B cell (primary cell): ENCODE measurements at regions not wholly inside any gene's neighbourhood (a gene's known extent, or its start where the extent isn't known, plus 50 kb on each side); places are given as distances from the start of the nearest gene placed in this dataset.
"Not testable (repeated sequence)": the region's sequence is repeated elsewhere in the genome, so short reads cannot be mapped to it uniquely, and the experiment has no call there.

ENCODE experiments used
- ATAC-seq: fragments of 200-7000 bp; cut with Tn5 transposase; one replicate; pipeline ENCODE4 v1.10.0; 2021; ENCODE audit warnings: low read depth, mild to moderate bottlenecking, moderate number of reproducible peaks, moderate library complexity
- CTCF ChIA-PET: fragments of 350-600 bp; sonication (Branson Sonifier 250); formaldehyde crosslinking; loops from one replicate; lab custom pipeline; 2021; ENCODE audit warnings: antibody characterized with exemption, inconsistent platforms; lab: Charles Lee
- POLR2A ChIA-PET: fragments of 350-600 bp; sonication (Branson Sonifier 250); formaldehyde crosslinking; loops from one replicate; lab custom pipeline; 2021; ENCODE audit warnings: antibody characterized with exemption; lab: Charles Lee
- DNase-seq: peaks from one replicate; pipeline ENCODE4 v3.0.0; 2013
- H2AFZ ChIP-seq: 2 replicates; pipeline ENCODE4 v1.6.1; 2012; ENCODE audit warnings: mild to moderate bottlenecking, low read depth, low read length; ENCODE audit not compliant: insufficient read depth, poor library complexity, severe bottlenecking
- H3K27ac ChIP-seq, 2 donors: 1 replicate in 1 of 2; 2 replicates in 1 of 2; pipeline ENCODE4 v1.5.1; 2012 to 2013; ENCODE audit warnings: low read length in 2 of 2, mild to moderate bottlenecking in 2 of 2, moderate library complexity in 1 of 2
- H3K27me3 ChIP-seq, 4 experiments: fragments of 200-600 bp in 1 of 4; sonication (generic) in 1 of 4; replicated peaks in 1 of 4; 1 replicate in 2 of 4; 2 replicates in 2 of 4; pipeline versions ENCODE4 v1.6.1 to v1.7.0; 2013 to 2016; ENCODE audit warnings: low read length in 3 of 4, mild to moderate bottlenecking in 2 of 4, mixed read lengths in 1 of 4, moderate library complexity in 1 of 4; ENCODE audit not compliant: insufficient read depth in 4 of 4, control insufficient read depth in 3 of 4; ENCODE audit errors: control extremely low read depth in 1 of 4
- H3K36me3 ChIP-seq, 2 experiments: replicated peaks in 1 of 2; 1 replicate in 1 of 2; 2 replicates in 1 of 2; pipeline versions ENCODE4 v1.6.1 to v1.7.1; 2013; ENCODE audit warnings: low read length in 1 of 2; ENCODE audit not compliant: insufficient read depth in 2 of 2, control insufficient read depth in 1 of 2; ENCODE audit errors: control extremely low read depth in 1 of 2, extremely low read depth in 1 of 2
- H3K4me1 ChIP-seq, 2 donors: fragments of 200-600 bp in 1 of 2; sonication (generic) in 1 of 2; 1 replicate in 1 of 2; 2 replicates in 1 of 2; pipeline versions ENCODE4 v1.5.1 to v1.6.1; 2013 to 2017; ENCODE audit warnings: low read length in 2 of 2; ENCODE audit not compliant: control insufficient read depth in 2 of 2, insufficient read depth in 2 of 2
- H3K4me2 ChIP-seq: replicated peaks from 2 replicates; pipeline ENCODE3; 2012; ENCODE audit warnings: mild to moderate bottlenecking, low read depth, low read length; ENCODE audit not compliant: poor library complexity, severe bottlenecking
- H3K4me3 ChIP-seq, 5 experiments: fragments of 200-600 bp in 1 of 5; sonication (generic) in 1 of 5; 1 replicate in 3 of 5; 2 replicates in 2 of 5; pipeline versions ENCODE4 v1.5.1 to v1.7.0; 2011 to 2016; ENCODE audit warnings: low read length in 4 of 5, mild to moderate bottlenecking in 4 of 5, low read depth in 2 of 5, control low read depth in 1 of 5, moderate library complexity in 1 of 5; ENCODE audit not compliant: insufficient read depth in 1 of 5; ENCODE audit errors: control extremely low read depth in 1 of 5, extremely low read depth in 1 of 5
- H3K79me2 ChIP-seq: fragments of 200-600 bp; sonication (generic); one replicate; pipeline ENCODE4 v1.6.0; 2016; ENCODE audit warnings: low read length; ENCODE audit not compliant: control insufficient read depth, insufficient read depth
- H3K9ac ChIP-seq: fragments of 200-600 bp; sonication (generic); 2 replicates; pipeline ENCODE4 v1.6.1; 2017; ENCODE audit warnings: mild to moderate bottlenecking, low read length, moderate library complexity
- H3K9me3 ChIP-seq, 3 donors: one replicate each; pipeline versions ENCODE4 v1.6.1 to v1.7.1; 2013; ENCODE audit warnings: low read length in 2 of 3; ENCODE audit not compliant: control insufficient read depth in 2 of 3, insufficient read depth in 1 of 3; ENCODE audit errors: control extremely low read depth in 1 of 3
- H4K20me1 ChIP-seq: 2 replicates; pipeline ENCODE4 v1.6.0; 2012; ENCODE audit warnings: mild to moderate bottlenecking, low read length; ENCODE audit not compliant: insufficient read depth, control insufficient read depth, poor library complexity, severe bottlenecking
- H3K27ac Mint-ChIP-seq: one replicate; pipeline ENCODE4 v1.8.0; 2021; ENCODE audit warnings: mixed read lengths
- H3K27me3 Mint-ChIP-seq: one replicate; pipeline ENCODE4 v1.8.0; 2021; ENCODE audit warnings: mixed read lengths
- H3K4me1 Mint-ChIP-seq: one replicate; pipeline ENCODE4 v1.8.0; 2021; ENCODE audit warnings: mixed read lengths
- H3K4me3 Mint-ChIP-seq: one replicate; pipeline ENCODE4 v1.8.0; 2021; ENCODE audit warnings: mixed read lengths
- H3K9me3 Mint-ChIP-seq: one replicate; pipeline ENCODE4 v1.8.0; 2022; ENCODE audit warnings: mixed read lengths; ENCODE audit not compliant: insufficient read depth
- EZH2 ChIP-seq: IDR thresholded peaks from 2 replicates; pipeline ENCODE4 v1.6.1; 2012; ENCODE audit warnings: borderline replicate concordance, low read depth, mild to moderate bottlenecking, moderate library complexity, low read length; ENCODE audit not compliant: insufficient read depth, poor library complexity, severe bottlenecking
- WGBS: methylation state at CpG from one replicate; pipeline ENCODE4 v1.1.5; 2013; ENCODE audit warnings: missing lambda C conversion rate; ENCODE audit not compliant: insufficient coverage; 5-methylcytosine and 5-hydroxymethylcytosine counted together
- intact Hi-C: fragments of 100-400 bp; cut with micrococcal nuclease; formaldehyde crosslinking; loops from one replicate; pipeline ENCODE4 v1.10.0; 2022
- TF ChIP-seq, protein P1 (sequence below): fragments of 200-600 bp; IDR thresholded peaks from one replicate; pipeline ENCODE4 v1.8.0; 2022; ENCODE audit warnings: antibody characterized with exemption, mild to moderate bottlenecking

- intact Hi-C loops: no loop called here
- DNase-seq: no peak
- no peak overlapping the region for H3K4me3 ChIP-seq
- Mint-ChIP-seq H3K27ac (no peak overlapping the region), H3K9me3 (peaks cover 4% of the 10 kb centered on the region), H3K4me1 (no peaks in the 10 kb centered on the region), H3K4me3 (no peak overlapping the region), H3K27me3 (no peaks in the 10 kb centered on the region)
- no peak for ATAC-seq
- no peak overlapping the region for H3K27ac ChIP-seq
- peaks cover 0 to 7% (median 3%) of the 10 kb centered on the region in 3 donors for H3K9me3 ChIP-seq
- no CpG with 5 or more reads among the region's 2 CpGs for WGBS
- CTCF ChIA-PET: no interaction called here
- H3K4me1 ChIP-seq: no peaks in the 10 kb centered on the region
- no peaks in the 10 kb centered on the region for H3K79me2 ChIP-seq
- POLR2A ChIA-PET: no interaction called here
- H3K27me3 ChIP-seq: no peaks in the 10 kb centered on the region
- H3K9ac ChIP-seq: no peak overlapping the region
- no peaks in the 10 kb centered on the region for H4K20me1 ChIP-seq
- H3K36me3 ChIP-seq: no peaks in the 10 kb centered on the region
- no peak overlapping the region for H2AFZ ChIP-seq
- TF ChIP-seq, protein P1, sequence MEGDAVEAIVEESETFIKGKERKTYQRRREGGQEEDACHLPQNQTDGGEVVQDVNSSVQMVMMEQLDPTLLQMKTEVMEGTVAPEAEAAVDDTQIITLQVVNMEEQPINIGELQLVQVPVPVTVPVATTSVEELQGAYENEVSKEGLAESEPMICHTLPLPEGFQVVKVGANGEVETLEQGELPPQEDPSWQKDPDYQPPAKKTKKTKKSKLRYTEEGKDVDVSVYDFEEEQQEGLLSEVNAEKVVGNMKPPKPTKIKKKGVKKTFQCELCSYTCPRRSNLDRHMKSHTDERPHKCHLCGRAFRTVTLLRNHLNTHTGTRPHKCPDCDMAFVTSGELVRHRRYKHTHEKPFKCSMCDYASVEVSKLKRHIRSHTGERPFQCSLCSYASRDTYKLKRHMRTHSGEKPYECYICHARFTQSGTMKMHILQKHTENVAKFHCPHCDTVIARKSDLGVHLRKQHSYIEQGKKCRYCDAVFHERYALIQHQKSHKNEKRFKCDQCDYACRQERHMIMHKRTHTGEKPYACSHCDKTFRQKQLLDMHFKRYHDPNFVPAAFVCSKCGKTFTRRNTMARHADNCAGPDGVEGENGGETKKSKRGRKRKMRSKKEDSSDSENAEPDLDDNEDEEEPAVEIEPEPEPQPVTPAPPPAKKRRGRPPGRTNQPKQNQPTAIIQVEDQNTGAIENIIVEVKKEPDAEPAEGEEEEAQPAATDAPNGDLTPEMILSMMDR: no peak
- TF ChIP-seq EZH2: no peak
- H3K4me2 ChIP-seq: no peak overlapping the region
Measured at GRCh38 chr9:79087133-79087532, 484.6 kb upstream of the TLE4 start.

- no peak for ATAC-seq
- TF ChIP-seq, protein P1: no peak
- TF ChIP-seq EZH2: no peak
Measured at GRCh38 chr9:79089054-79089560, 482.7 kb upstream of the TLE4 start.

DNA sequence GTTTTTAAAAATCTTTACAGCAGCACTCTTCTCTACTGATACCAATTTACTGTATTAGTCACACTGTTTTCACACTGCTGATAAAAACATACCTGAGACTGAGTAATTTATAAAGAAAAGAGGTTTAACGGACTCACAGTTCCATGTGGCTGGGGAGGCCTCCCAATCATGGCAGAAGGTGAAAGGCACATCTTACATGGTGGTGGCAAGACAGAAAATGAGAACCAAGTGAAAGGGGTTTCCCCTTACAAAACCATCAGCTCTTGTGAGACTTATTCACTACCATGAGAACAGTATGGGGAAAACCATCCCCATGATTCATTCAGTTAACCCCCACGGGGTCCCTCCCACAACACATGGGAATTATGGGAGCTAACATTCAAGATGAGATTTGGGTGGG is 481.9 kb upstream of the TLE4 start:
- POLR2A ChIA-PET: not testable (repeated sequence)

More at GRCh38 chr9:79089054-79089560, 482.7 kb upstream of the TLE4 start:
- CTCF ChIA-PET: no interaction called here
- Histone ChIP-seq H4K20me1 (no peaks in the 10 kb centered on the region), H3K27ac (no peak overlapping the region), H2AFZ (no peak overlapping the region), H3K4me1 (no peaks in the 10 kb centered on the region), H3K9ac (no peak overlapping the region), H3K36me3 (no peaks in the 10 kb centered on the region), H3K27me3 (no peaks in the 10 kb centered on the region), H3K79me2 (no peaks in the 10 kb centered on the region), H3K9me3 (peaks cover 0 to 7% (median 3%) of the 10 kb centered on the region in 3 donors), H3K4me2 (no peak overlapping the region), H3K4me3 (no peak overlapping the region)
- Mint-ChIP-seq H3K9me3 (peaks cover 4% of the 10 kb centered on the region), H3K4me1 (no peaks in the 10 kb centered on the region), H3K4me3 (no peak overlapping the region), H3K27ac (no peak overlapping the region), H3K27me3 (no peaks in the 10 kb centered on the region)
- intact Hi-C loops: no loop called here
- no peak for DNase-seq
- POLR2A ChIA-PET: no interaction called here

More for the DNA sequence above, 481.9 kb upstream of the TLE4 start:
- H3K9ac ChIP-seq, H3K4me1 ChIP-seq, H3K27me3 Mint-ChIP-seq, H3K4me2 ChIP-seq, H3K9me3 ChIP-seq, H3K27me3 ChIP-seq, H3K4me3 ChIP-seq, H3K79me2 ChIP-seq, H2AFZ ChIP-seq, H3K27ac Mint-ChIP-seq, DNase-seq, H3K4me1 Mint-ChIP-seq, H3K9me3 Mint-ChIP-seq, ATAC-seq, H3K4me3 Mint-ChIP-seq, intact Hi-C loops, CTCF ChIA-PET, H4K20me1 ChIP-seq, H3K36me3 ChIP-seq, H3K27ac ChIP-seq: not testable (repeated sequence)
- WGBS: no CpG with 5 or more reads among the region's 2 CpGs
